GM12874 (cell line): ENCODE measurements at regions not wholly inside any gene's neighbourhood (a gene's known extent, or its start where the extent isn't known, plus 50 kb on each side); places are given as distances from the start of the nearest gene placed in this dataset.

Experiments used
- TF ChIP-seq, protein P1 (sequence below): IDR thresholded peaks from 2 replicates; pipeline ENCODE4 v1.5.1; 2011; ENCODE audit warnings: low read depth, mild to moderate bottlenecking, control low read depth, low read length, moderate library complexity; ENCODE audit not compliant: insufficient read depth

DNA sequence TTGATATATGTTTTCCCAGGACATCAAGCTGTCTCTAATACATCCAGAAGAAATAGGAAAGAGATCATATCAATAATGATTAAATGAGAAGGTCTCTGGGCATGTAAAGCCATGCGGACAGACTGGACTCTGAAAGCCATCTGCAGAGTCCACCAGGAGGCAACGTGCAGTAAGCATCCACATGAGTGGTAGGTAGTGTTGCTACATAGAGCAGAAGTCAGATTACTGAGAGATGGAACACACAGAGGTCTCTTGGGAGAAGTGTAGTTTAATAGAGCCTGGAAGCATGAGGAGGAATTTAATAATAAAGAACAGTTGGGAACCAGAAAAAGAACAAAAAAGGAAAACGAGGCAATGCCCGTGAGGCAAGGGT is 758.1 kb upstream of the DDX18 start:
- TF ChIP-seq, protein P1, sequence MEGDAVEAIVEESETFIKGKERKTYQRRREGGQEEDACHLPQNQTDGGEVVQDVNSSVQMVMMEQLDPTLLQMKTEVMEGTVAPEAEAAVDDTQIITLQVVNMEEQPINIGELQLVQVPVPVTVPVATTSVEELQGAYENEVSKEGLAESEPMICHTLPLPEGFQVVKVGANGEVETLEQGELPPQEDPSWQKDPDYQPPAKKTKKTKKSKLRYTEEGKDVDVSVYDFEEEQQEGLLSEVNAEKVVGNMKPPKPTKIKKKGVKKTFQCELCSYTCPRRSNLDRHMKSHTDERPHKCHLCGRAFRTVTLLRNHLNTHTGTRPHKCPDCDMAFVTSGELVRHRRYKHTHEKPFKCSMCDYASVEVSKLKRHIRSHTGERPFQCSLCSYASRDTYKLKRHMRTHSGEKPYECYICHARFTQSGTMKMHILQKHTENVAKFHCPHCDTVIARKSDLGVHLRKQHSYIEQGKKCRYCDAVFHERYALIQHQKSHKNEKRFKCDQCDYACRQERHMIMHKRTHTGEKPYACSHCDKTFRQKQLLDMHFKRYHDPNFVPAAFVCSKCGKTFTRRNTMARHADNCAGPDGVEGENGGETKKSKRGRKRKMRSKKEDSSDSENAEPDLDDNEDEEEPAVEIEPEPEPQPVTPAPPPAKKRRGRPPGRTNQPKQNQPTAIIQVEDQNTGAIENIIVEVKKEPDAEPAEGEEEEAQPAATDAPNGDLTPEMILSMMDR: no peak

DNA sequence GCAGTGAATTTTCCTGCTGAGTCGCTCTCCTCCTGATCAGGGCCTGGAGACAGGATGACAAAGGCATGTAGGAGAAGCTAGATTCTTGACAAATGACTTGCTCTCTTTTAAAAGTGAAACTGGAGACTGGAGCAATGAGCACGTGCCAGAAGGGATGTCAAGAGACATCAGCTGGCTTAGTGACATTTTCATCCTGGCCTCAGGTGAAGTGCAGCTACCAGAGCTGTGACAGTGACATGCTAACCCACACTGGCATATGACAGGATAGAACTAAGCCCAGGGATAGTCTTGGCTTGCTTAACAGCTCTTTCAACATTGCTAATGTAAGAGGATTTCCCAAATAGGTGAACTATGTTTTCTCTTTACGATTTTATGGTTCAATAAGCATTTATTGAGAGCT is 757.5 kb upstream of the DDX18 start:
- TF ChIP-seq, protein P1: no peak

DNA sequence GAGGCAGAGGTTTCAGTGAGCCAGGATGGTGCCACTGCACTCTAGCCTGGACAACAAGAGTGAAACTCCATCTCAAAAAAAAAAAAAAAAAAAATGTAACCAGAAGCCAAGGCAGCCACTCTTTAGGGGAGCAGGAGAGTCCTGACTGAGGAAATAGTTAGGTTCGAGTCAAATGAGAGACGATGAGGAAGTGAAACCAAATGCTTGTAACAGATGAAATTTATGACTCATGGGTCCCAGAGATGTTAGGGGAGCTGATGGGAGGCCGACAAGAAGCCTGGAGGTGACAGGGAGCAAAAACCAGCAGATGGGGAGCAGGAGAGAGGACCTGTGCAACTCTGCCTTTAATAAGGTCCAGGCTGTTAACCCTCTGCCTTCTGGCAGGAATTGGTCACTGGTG is 756.1 kb upstream of the DDX18 start:
- TF ChIP-seq, protein P1: no peak

DNA sequence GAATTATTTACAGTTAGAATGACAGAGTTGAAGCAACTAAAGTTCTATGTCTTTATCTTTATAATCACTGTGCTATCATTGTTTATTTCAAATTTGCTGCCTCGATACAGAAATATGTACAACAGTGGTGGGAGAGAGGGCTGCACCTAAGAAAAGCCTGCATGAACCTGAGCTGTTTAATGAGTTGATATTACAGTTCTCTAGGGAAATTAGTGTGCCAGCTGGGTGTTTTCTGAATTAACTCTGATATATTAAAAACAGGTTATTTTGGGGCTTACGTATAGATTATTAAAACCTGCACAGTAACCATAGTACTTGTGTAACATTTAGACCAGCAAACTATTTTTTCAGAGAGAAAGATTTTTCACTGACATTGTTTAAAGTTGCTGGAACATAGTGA is 750.5 kb upstream of the DDX18 start:
- TF ChIP-seq, protein P1: no peak

DNA sequence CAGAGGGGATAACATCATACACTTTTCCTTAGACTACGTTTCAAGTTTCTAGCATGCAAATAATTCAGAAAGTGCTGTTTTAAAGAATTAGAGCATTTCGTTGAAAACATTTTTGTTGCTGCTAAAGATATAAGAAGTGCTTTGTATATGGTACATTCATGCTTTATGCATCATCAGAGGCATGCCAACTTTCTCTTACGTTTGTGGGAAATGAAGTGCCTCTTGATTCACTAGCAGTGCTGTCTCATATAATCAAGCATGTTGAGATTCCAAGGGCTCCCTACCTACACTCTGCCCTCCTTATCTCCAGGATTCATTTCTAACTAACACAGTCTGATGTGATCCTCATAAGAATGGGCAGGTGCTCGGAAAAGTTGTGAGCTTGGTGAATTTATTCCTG is 748.6 kb upstream of the DDX18 start:
- TF ChIP-seq, protein P1: no peak

DNA sequence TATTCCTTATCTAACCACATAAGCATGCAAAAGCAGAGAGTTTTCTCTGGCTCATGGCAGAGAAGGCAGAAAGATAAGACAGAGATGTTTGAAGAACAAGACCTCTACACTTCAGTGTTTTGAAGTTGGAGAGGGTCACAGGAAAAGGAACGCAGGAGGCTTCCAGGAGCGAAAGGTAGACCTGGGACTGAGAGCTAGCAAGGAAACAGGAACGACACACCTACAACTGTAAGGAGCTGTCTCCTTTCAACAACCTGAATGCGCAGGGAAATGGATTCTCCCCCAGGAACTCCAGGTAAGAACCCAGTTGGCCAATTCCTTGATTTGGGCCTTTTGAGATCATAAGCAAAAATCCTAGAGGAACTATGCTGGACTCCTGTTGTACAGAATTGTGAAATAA is 746.6 kb upstream of the DDX18 start:
- TF ChIP-seq, protein P1: no peak

DNA sequence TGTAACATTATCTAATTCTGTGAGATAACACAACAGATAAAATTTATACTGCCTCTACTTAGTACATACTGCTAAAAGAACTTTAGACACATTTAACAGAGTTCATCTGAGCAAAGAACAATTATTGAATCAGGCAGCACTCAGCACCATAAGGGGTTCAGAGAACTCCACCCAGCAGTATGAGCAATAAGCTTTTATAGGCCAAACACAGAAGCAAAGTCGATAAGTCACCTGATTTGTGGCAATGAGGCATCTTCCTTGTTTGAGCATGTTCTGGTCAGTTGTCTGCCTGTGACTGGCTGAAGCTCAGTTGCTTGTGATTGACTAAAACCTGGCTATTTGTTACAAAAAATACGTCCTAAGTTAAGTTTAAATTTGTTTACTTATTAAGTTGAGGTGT is 746.1 kb upstream of the DDX18 start:
- TF ChIP-seq, protein P1: no peak
